GM19395 (cell line): ENCODE measurements at regions not wholly inside any gene's neighbourhood (a gene's known extent, or its start where the extent isn't known, plus 50 kb on each side); places are given as distances from the start of the nearest gene placed in this dataset.

Experiments
- ATAC-seq: cut with Tn5 transposase; IDR thresholded peaks from one replicate; pipeline ENCODE4 v1.9.1; 2021; ENCODE audit warnings: mild to moderate bottlenecking, moderate library complexity; ENCODE audit not compliant: unreplicated experiment

- ATAC-seq = no peak
These were observed 188.4 kb downstream of the FOXL1 start for GRCh38 chr16:86766700-86767099.

GRCh38 chr16:86768228-86768791, 190.0 kb downstream of the FOXL1 start:
- ATAC-seq = no peak

GRCh38 chr16:86768999-86769398, 190.7 kb downstream of the FOXL1 start:
- ATAC-seq = no peak

GRCh38 chr16:86771506-86772460, 193.4 kb downstream of the FOXL1 start:
- no peak for ATAC-seq

GRCh38 chr16:86772671-86773353, 194.5 kb downstream of the FOXL1 start:
- ATAC-seq = no peak

GRCh38 chr16:86773354-86773715, 195.0 kb downstream of the FOXL1 start:
- ATAC-seq = no peak

GRCh38 chr16:86774931-86775330, 196.6 kb downstream of the FOXL1 start:
- no peak for ATAC-seq

GRCh38 chr16:86775511-86775921, 197.2 kb downstream of the FOXL1 start:
- ATAC-seq = no peak

GRCh38 chr16:86777381-86777946, 199.1 kb downstream of the FOXL1 start:
- no peak for ATAC-seq

GRCh38 chr16:86778108-86778745, 199.9 kb downstream of the FOXL1 start:
- no peak for ATAC-seq

- ATAC-seq = no peak
These were observed 200.6 kb downstream of the FOXL1 start for GRCh38 chr16:86778978-86779377.

- no peak for ATAC-seq
These were observed 202.7 kb downstream of the FOXL1 start for GRCh38 chr16:86781046-86781445.

- ATAC-seq = no peak
These were observed 205.6 kb downstream of the FOXL1 start for GRCh38 chr16:86783636-86784626.

GRCh38 chr16:86786338-86786737, 208.0 kb downstream of the FOXL1 start:
- ATAC-seq = no peak

- ATAC-seq = no peak
These were observed 208.6 kb downstream of the FOXL1 start for GRCh38 chr16:86786994-86787393.

- no peak for ATAC-seq
These were observed 209.2 kb downstream of the FOXL1 start for GRCh38 chr16:86787538-86787937.

- ATAC-seq = no peak
These were observed 211.3 kb downstream of the FOXL1 start for GRCh38 chr16:86789621-86790051.

GRCh38 chr16:86791287-86792035, 213.1 kb downstream of the FOXL1 start:
- ATAC-seq = no peak
